Erythroblast (primary cell): ENCODE measurements at regions not wholly inside any gene's neighbourhood (a gene's known extent, or its start where the extent isn't known, plus 50 kb on each side); places are given as distances from the start of the nearest gene placed in this dataset.

Experiments used
- GATA1 ChIP-seq: IDR thresholded peaks from 2 replicates; pipeline ENCODE4 v1.6.1; 2011; ENCODE audit warnings: low read depth, mild to moderate bottlenecking, control low read depth, low read length, moderate library complexity
- POLR2A ChIP-seq: IDR thresholded peaks from 2 replicates; pipeline ENCODE4 v1.6.1; 2011; ENCODE audit warnings: mild to moderate bottlenecking, low read length

- TF ChIP-seq POLR2A, result no peak
- no peak for TF ChIP-seq GATA1
These were observed 225.3 kb downstream of the MC4R start for GRCh38 chr18:60147323-60147722.
